GM12878 (cell line): ENCODE measurements at regions not wholly inside any gene's neighbourhood (a gene's known extent, or its start where the extent isn't known, plus 50 kb on each side); places are given as distances from the start of the nearest gene placed in this dataset.
A peak's percentile ranks its signal among the peaks of the same experiment; 100 is the strongest.

ENCODE experiments used
- IRF3 ChIP-seq: fragments of 450-650 bp; IDR thresholded peaks from 2 replicates; pipeline ENCODE4 v1.6.1; 2014; ENCODE audit warnings: mild to moderate bottlenecking
- MTA2 ChIP-seq: fragments of 450-650 bp; IDR thresholded peaks from 2 replicates; pipeline ENCODE4 v1.6.1; 2016; ENCODE audit warnings: low read depth, mild to moderate bottlenecking, moderate library complexity
- NFYA ChIP-seq: IDR thresholded peaks from 2 replicates; pipeline ENCODE4 v1.6.1; 2011; ENCODE audit warnings: low read depth, mild to moderate bottlenecking, low read length, improper control_type of control experiment, borderline replicate concordance
- RAD51 ChIP-seq: fragments of 450-650 bp; IDR thresholded peaks from 2 replicates; pipeline ENCODE4 v1.6.1; 2016; ENCODE audit warnings: moderate library complexity, mild to moderate bottlenecking, inconsistent platforms
- RBBP5 ChIP-seq: fragments of 200-600 bp; sonication (generic); conservative IDR thresholded peaks from 2 replicates; pipeline ENCODE4 v1.6.1; 2016
- SKIL ChIP-seq: fragments of 450-650 bp; IDR thresholded peaks from 2 replicates; pipeline ENCODE4 v1.6.1; 2017; ENCODE audit warnings: mild to moderate bottlenecking, low read depth, inconsistent platforms; ENCODE audit not compliant: poor library complexity, severe bottlenecking
- TAF1 ChIP-seq: IDR thresholded peaks from 2 replicates; pipeline ENCODE4 v1.6.1; 2011; ENCODE audit warnings: mild to moderate bottlenecking, low read depth, low read length, borderline replicate concordance
- TCF7 ChIP-seq: IDR thresholded peaks from 2 replicates; pipeline ENCODE4 v1.6.1; 2014; ENCODE audit warnings: antibody characterized with exemption, borderline replicate concordance
- ZBTB11 ChIP-seq: fragments of 450-650 bp; formaldehyde crosslinking; IDR thresholded peaks from 2 replicates; pipeline ENCODE4 v1.5.0; 2022; ENCODE audit warnings: mild to moderate bottlenecking, missing genetic modification characterization
- ZNF24 ChIP-seq: fragments of 450-650 bp; IDR thresholded peaks from 2 replicates; pipeline ENCODE4 v1.6.1; 2017; ENCODE audit warnings: antibody characterized with exemption, mild to moderate bottlenecking
- TF ChIP-seq, protein P1 (sequence below): IDR thresholded peaks from 2 replicates; pipeline ENCODE4 v1.6.1; 2011; ENCODE audit warnings: borderline replicate concordance, low read depth, mild to moderate bottlenecking, moderate library complexity, low read length; ENCODE audit not compliant: insufficient read depth, poor library complexity, severe bottlenecking
- TF ChIP-seq, protein P2 (sequence below): fragments of 450-650 bp; IDR thresholded peaks from 2 replicates; pipeline ENCODE4 v1.6.1; 2017; ENCODE audit warnings: low read depth, mild to moderate bottlenecking, moderate library complexity
- TF ChIP-seq, protein P3 (sequence below): fragments of 150-350 bp; IDR thresholded peaks from 2 replicates; pipeline ENCODE4 v1.6.1; 2014; ENCODE audit warnings: mild to moderate bottlenecking, low read depth, low read length
- TF ChIP-seq, protein P4 (sequence below): fragments of 450-650 bp; conservative IDR thresholded peaks from 2 replicates; pipeline ENCODE4 v1.6.1; 2017; ENCODE audit warnings: mild to moderate bottlenecking, moderate library complexity

GRCh38 chr1:34529935-34530859, 224.7 kb upstream of the GJB5 start (continued):
- TF ChIP-seq MTA2 = peak; percentile 65; the same call in 1 of the 2 replicates
- TF ChIP-seq RAD51 = no peak
- TF ChIP-seq RBBP5 = no peak
- TF ChIP-seq TCF7 = peak; percentile 70
- no peak for TF ChIP-seq NFYA
- no peak for TF ChIP-seq ZBTB11 (CRISPR knock-in tag)
- no peak for TF ChIP-seq ZNF24
- TF ChIP-seq, protein P1, sequence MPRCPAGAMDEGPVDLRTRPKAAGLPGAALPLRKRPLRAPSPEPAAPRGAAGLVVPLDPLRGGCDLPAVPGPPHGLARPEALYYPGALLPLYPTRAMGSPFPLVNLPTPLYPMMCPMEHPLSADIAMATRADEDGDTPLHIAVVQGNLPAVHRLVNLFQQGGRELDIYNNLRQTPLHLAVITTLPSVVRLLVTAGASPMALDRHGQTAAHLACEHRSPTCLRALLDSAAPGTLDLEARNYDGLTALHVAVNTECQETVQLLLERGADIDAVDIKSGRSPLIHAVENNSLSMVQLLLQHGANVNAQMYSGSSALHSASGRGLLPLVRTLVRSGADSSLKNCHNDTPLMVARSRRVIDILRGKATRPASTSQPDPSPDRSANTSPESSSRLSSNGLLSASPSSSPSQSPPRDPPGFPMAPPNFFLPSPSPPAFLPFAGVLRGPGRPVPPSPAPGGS = peak; percentile 7
- TF ChIP-seq IRF3 = no peak
- no peak for TF ChIP-seq SKIL
- TF ChIP-seq, protein P2, sequence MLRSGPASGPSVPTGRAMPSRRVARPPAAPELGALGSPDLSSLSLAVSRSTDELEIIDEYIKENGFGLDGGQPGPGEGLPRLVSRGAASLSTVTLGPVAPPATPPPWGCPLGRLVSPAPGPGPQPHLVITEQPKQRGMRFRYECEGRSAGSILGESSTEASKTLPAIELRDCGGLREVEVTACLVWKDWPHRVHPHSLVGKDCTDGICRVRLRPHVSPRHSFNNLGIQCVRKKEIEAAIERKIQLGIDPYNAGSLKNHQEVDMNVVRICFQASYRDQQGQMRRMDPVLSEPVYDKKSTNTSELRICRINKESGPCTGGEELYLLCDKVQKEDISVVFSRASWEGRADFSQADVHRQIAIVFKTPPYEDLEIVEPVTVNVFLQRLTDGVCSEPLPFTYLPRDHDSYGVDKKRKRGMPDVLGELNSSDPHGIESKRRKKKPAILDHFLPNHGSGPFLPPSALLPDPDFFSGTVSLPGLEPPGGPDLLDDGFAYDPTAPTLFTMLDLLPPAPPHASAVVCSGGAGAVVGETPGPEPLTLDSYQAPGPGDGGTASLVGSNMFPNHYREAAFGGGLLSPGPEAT = peak; percentile 87
- TF ChIP-seq TAF1 = peak; percentile 43; the same call in 1 of the 2 replicates
- TF ChIP-seq, protein P3, sequence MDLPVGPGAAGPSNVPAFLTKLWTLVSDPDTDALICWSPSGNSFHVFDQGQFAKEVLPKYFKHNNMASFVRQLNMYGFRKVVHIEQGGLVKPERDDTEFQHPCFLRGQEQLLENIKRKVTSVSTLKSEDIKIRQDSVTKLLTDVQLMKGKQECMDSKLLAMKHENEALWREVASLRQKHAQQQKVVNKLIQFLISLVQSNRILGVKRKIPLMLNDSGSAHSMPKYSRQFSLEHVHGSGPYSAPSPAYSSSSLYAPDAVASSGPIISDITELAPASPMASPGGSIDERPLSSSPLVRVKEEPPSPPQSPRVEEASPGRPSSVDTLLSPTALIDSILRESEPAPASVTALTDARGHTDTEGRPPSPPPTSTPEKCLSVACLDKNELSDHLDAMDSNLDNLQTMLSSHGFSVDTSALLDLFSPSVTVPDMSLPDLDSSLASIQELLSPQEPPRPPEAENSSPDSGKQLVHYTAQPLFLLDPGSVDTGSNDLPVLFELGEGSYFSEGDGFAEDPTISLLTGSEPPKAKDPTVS = no peak
- TF ChIP-seq, protein P4, sequence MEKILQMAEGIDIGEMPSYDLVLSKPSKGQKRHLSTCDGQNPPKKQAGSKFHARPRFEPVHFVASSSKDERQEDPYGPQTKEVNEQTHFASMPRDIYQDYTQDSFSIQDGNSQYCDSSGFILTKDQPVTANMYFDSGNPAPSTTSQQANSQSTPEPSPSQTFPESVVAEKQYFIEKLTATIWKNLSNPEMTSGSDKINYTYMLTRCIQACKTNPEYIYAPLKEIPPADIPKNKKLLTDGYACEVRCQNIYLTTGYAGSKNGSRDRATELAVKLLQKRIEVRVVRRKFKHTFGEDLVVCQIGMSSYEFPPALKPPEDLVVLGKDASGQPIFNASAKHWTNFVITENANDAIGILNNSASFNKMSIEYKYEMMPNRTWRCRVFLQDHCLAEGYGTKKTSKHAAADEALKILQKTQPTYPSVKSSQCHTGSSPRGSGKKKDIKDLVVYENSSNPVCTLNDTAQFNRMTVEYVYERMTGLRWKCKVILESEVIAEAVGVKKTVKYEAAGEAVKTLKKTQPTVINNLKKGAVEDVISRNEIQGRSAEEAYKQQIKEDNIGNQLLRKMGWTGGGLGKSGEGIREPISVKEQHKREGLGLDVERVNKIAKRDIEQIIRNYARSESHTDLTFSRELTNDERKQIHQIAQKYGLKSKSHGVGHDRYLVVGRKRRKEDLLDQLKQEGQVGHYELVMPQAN = no peak
